ENCODE measurements at regions not wholly inside any gene's neighbourhood (a gene's known extent, or its start where the extent isn't known, plus 50 kb on each side); places are given as distances from the start of the nearest gene placed in this dataset.
"Not testable (repeated sequence)": the region's sequence is repeated elsewhere in the genome, so short reads cannot be mapped to it uniquely, and the experiment has no call there.

DNA sequence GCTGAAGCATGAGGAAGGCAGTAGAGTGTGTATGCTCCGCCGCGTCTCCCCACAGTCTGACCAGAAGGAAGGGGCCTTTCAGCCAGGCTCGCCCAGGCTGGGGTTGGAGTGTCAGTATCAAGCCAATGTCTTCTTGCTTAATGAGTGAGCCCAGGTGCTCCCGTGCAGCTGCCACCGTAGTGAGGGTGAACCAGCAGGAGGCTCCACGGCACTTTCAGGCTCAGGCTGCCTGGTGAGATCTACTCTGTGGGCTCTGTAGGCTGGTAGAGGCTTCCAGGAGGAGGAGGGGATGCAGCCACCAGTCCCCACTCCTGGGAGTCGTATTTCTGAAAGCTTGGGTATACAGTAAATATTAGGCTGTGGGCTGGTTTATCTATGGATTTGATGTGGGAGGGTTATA, 98.1 kb upstream of the ADCY2 start:
- H3K4me1 Mint-ChIP-seq; DNase-seq; H2AFZ ChIP-seq (ENCODE audit: low read length); H3K79me2 ChIP-seq (ENCODE audit: insufficient read depth, low read length); H4K91ac ChIP-seq (ENCODE audit: insufficient read length, low read depth, low read length); H2BK5ac ChIP-seq (ENCODE audit: insufficient read length, low read length); H3K27ac ChIP-seq (ENCODE audit: insufficient read length, low read depth, low read length); H2BK120ac ChIP-seq (ENCODE audit: low read depth, low read length, poor library complexity, severe bottlenecking); H3K4me2 ChIP-seq (ENCODE audit: insufficient read depth, insufficient read length, low read length); H3K9me3 ChIP-seq (ENCODE audit: control insufficient read depth, low read depth, low read length); H3K18ac ChIP-seq (ENCODE audit: insufficient read length, low read depth, low read length); H3K23me2 ChIP-seq (ENCODE audit: insufficient read length, low read depth, low read length, poor library complexity, severe bottlenecking); H3K36me3 Mint-ChIP-seq (ENCODE audit: insufficient read depth in 1 of 3, low read depth in 3 of 3); H3K27ac Mint-ChIP-seq; H2BK12ac ChIP-seq (ENCODE audit: insufficient read length, low read depth, low read length); H3K56ac ChIP-seq (ENCODE audit: insufficient read length, low read depth, low read length); H4K8ac ChIP-seq (replicated peaks; ENCODE audit: insufficient read length, low read depth, low read length); H3K23ac ChIP-seq (ENCODE audit: insufficient read length, low read depth, low read length); H3T11ph ChIP-seq (ENCODE audit: low read length); H3K14ac ChIP-seq (ENCODE audit: insufficient read depth, low read length); H4K5ac ChIP-seq (ENCODE audit: insufficient read length, low read depth, low read length); H4K20me1 ChIP-seq (ENCODE audit: control insufficient read depth, insufficient read depth, insufficient read length); H2BK15ac ChIP-seq (ENCODE audit: low read depth, low read length); H3K79me1 ChIP-seq (ENCODE audit: insufficient read depth, low read depth, low read length, poor library complexity, severe bottlenecking); H2AK5ac ChIP-seq (ENCODE audit: insufficient read length, low read length); H3K4me3 Mint-ChIP-seq; H3K4me1 ChIP-seq (ENCODE audit: insufficient read depth, low read length); H3K27me3 ChIP-seq (ENCODE audit: insufficient read depth, low read length); H3K4ac ChIP-seq (ENCODE audit: low read depth, low read length); H2BK20ac ChIP-seq (ENCODE audit: low read depth, low read length, poor library complexity, severe bottlenecking); H3K9ac ChIP-seq (ENCODE audit: extremely low read depth, insufficient read length, low read length); H3K9me3 Mint-ChIP-seq: not testable (repeated sequence)
- peaks cover 20% of the 10 kb centered on the region for H3K27me3 Mint-ChIP-seq (ENCODE audit: low read depth)
- no CpG with 5 or more reads among the region's 8 CpGs for WGBS (ENCODE audit: extremely low coverage, insufficient read length, low lambda C conversion rate)

DNA sequence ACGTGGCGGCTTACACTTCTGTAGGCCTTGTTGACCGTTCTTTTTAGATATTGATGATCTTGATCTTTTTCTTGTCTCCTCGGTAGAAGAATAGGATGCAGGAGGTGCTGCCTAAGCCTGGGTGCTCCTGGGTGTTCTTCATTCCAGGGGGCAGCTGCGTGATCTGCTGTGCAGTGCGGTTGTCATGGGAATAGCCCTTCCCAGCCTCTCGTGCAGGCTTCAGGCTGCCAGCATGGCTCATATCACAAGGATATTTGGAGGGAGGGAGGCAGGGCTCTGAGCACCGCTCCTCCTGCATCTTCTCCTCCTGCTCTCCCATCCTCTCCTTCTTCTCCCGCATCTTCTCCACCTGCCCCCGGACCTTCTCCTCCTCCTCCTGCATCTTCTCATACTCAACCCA, 96.2 kb upstream of the ADCY2 start:
- not testable (repeated sequence) for H3K9me3 Mint-ChIP-seq; H3K79me2 ChIP-seq (ENCODE audit: insufficient read depth, low read length); H4K20me1 ChIP-seq (ENCODE audit: control insufficient read depth, insufficient read depth, insufficient read length); H3K14ac ChIP-seq (ENCODE audit: insufficient read depth, low read length); H3K23me2 ChIP-seq (ENCODE audit: insufficient read length, low read depth, low read length, poor library complexity, severe bottlenecking); H3K4me1 ChIP-seq (ENCODE audit: insufficient read depth, low read length); H3T11ph ChIP-seq (ENCODE audit: low read length); H4K5ac ChIP-seq (ENCODE audit: insufficient read length, low read depth, low read length); H3K56ac ChIP-seq (ENCODE audit: insufficient read length, low read depth, low read length); H4K8ac ChIP-seq (replicated peaks; ENCODE audit: insufficient read length, low read depth, low read length); H4K91ac ChIP-seq (ENCODE audit: insufficient read length, low read depth, low read length); DNase-seq; H3K36me3 Mint-ChIP-seq (ENCODE audit: insufficient read depth in 1 of 3, low read depth in 3 of 3); H2AFZ ChIP-seq (ENCODE audit: low read length); H3K9me3 ChIP-seq (ENCODE audit: control insufficient read depth, low read depth, low read length); H3K9ac ChIP-seq (ENCODE audit: extremely low read depth, insufficient read length, low read length); H3K79me1 ChIP-seq (ENCODE audit: insufficient read depth, low read depth, low read length, poor library complexity, severe bottlenecking); H2AK5ac ChIP-seq (ENCODE audit: insufficient read length, low read length); H2BK20ac ChIP-seq (ENCODE audit: low read depth, low read length, poor library complexity, severe bottlenecking); H2BK15ac ChIP-seq (ENCODE audit: low read depth, low read length); H2BK5ac ChIP-seq (ENCODE audit: insufficient read length, low read length); H3K27ac Mint-ChIP-seq; H3K4ac ChIP-seq (ENCODE audit: low read depth, low read length); H3K27me3 ChIP-seq (ENCODE audit: insufficient read depth, low read length); H3K4me3 Mint-ChIP-seq; H3K18ac ChIP-seq (ENCODE audit: insufficient read length, low read depth, low read length); H2BK12ac ChIP-seq (ENCODE audit: insufficient read length, low read depth, low read length); H3K4me2 ChIP-seq (ENCODE audit: insufficient read depth, insufficient read length, low read length); H3K27ac ChIP-seq (ENCODE audit: insufficient read length, low read depth, low read length); H3K23ac ChIP-seq (ENCODE audit: insufficient read length, low read depth, low read length); H2BK120ac ChIP-seq (ENCODE audit: low read depth, low read length, poor library complexity, severe bottlenecking)
- Mint-ChIP-seq H3K4me1 (peaks cover 7 to 12% of the 10 kb centered on the region in 2 experiments), H3K27me3 (ENCODE audit: low read depth) (peaks cover 31% of the 10 kb centered on the region)
- WGBS (ENCODE audit: extremely low coverage, insufficient read length, low lambda C conversion rate), result no CpG with 5 or more reads among the region's 10 CpGs

All from H9 (cell line).